GM21526 (cell line): ENCODE measurements at regions not wholly inside any gene's neighbourhood (a gene's known extent, or its start where the extent isn't known, plus 50 kb on each side); places are given as distances from the start of the nearest gene placed in this dataset.
"Not testable (repeated sequence)": the region's sequence is repeated elsewhere in the genome, so short reads cannot be mapped to it uniquely, and the experiment has no call there.

Experiments used
- ATAC-seq: cut with Tn5 transposase; IDR thresholded peaks from one replicate; pipeline ENCODE4 v1.9.1; 2021; ENCODE audit warnings: moderate library complexity; ENCODE audit not compliant: unreplicated experiment, low FRiP score

GRCh38 chr18:22067109-22067508 is 102.3 kb upstream of the GATA6 start:
- no peak for ATAC-seq

DNA sequence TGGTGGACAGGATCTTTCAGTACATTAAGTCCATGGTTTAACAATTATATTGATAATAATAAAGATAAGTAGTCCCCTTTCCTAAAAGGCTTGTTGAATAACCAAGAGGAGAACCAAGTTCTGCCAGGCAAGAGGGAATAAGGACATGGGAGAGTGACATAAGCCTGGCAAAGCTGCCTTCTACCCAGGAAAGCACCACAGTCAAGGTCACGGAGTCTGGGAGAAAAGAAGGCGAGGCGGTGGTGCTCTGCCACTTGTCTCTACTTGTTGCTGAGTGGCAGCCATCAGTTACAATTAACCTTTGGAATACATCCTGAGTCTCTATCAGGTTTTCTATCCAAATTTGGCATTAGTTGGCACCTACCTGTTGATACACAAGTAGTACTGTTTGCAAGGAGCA is 101.7 kb upstream of the GATA6 start:
- no peak for ATAC-seq

- ATAC-seq, result not testable (repeated sequence)
These were observed 100.6 kb upstream of the GATA6 start for GRCh38 chr18:22068784-22069183.

GRCh38 chr18:22069916-22070315 is 99.5 kb upstream of the GATA6 start:
- ATAC-seq, result no peak

DNA sequence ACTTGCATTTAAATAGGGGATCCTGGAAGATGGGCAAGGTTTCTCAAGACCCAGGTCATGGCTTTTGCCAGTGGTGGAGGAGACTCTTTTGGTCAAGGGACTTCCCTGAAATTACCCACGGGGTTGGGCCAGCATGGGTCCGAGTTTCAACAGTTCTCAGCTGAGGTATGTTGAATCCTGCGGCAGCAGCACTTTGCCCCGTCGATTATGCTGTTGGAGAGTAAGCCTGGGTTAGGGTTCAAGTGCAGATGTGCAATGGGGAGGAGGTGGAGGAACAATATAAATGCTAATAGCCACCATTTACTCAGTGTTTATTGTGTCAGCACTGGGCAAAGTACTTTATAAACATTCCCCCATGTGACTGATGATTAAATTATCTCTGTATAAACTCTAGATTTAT is 96.0 kb upstream of the GATA6 start:
- no peak for ATAC-seq

- no peak for ATAC-seq
These were observed 94.9 kb upstream of the GATA6 start for GRCh38 chr18:22074282-22075070.

DNA sequence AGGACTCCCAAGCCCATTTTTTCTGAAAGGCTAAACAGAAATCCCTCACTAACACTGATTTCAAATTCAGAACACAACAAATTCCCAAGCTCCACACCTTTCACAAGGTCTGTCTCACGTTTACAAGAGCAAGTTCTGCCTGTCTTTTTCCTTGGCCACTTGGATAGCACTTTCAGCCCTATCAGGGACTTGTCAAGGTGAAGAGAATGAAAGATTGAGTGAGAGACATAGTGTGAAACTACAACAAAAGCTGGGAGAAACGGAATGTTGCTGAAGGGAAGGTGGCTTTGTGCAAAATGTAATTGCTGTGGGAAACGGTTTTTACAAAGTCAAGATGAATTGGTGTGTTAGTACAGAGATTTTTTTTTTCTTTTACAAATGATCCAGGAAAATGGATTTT is 89.4 kb upstream of the GATA6 start:
- ATAC-seq, result no peak

GRCh38 chr18:22082408-22082807 is 87.0 kb upstream of the GATA6 start:
- ATAC-seq, result no peak

- no peak for ATAC-seq
These were observed 84.8 kb upstream of the GATA6 start for GRCh38 chr18:22084547-22084946.

- no peak for ATAC-seq
These were observed 82.4 kb upstream of the GATA6 start for GRCh38 chr18:22086973-22087372.

DNA sequence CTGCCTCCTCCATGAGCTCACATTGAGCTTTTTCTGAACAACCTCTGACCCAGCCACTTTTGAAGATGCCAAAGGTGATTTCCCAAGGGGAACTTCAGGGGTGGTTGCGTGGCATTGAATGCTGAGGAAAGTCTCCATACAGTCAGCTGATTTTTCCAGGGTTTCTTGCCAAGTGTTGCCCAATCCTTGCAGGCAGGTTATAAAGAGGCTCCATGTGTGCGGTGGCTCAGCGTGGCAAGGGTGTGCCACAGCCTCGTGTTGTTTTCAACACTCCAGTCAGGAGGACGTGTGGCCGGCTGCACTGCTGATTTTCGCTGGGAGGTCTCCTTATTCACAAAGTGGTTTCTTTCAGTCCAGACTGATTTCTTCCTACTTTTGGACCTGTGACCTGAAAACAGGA is 81.4 kb upstream of the GATA6 start:
- no peak for ATAC-seq

GRCh38 chr18:22088996-22089640 is 80.3 kb upstream of the GATA6 start:
- ATAC-seq, result no peak

DNA sequence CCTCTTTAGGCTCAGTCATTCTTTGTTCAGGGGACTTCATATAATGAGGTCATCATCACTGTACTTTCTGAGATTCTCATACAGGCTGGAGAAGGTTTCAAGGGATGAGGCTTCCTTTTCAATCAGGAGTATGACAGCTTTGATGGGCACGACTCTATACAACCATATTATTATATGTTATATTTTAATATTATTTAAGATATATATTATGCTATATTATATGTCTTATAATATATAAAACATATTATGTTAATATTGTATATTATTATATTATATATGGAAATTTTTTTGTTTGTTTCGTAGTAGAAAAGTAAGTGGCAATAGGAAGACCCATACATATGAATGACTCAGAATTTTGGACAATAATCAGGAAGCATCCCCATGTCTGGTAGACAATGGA is 78.0 kb upstream of the GATA6 start:
- no peak for ATAC-seq

- ATAC-seq, result no peak
These were observed 75.5 kb upstream of the GATA6 start for GRCh38 chr18:22093731-22094357.

GRCh38 chr18:22094358-22094734 is 75.0 kb upstream of the GATA6 start:
- no peak for ATAC-seq

GRCh38 chr18:22098563-22098989 is 70.8 kb upstream of the GATA6 start:
- ATAC-seq, result no peak

DNA sequence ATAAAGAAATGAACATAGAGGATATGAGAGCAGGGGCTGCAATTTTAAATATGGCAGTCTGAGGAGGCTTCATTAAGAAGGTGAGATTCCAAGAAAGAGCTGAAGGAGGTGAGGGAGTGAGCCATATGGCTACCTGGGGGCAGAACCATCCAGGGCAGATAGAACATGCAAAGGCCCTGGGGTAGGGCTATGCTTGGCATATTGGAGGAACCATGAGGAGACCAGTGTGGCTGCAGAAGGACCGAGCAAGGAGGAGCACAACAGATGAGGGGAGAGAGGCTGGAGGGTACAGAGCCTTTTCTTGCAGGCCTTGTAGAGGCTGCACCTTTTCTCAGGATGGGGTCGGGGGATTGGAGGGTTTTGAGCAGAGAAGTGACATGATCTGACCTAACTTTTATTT is 69.5 kb upstream of the GATA6 start:
- ATAC-seq, result no peak

GRCh38 chr18:22101731-22102130 is 67.7 kb upstream of the GATA6 start:
- ATAC-seq, result no peak

- ATAC-seq, result no peak
These were observed 66.3 kb upstream of the GATA6 start for GRCh38 chr18:22102953-22103646.

DNA sequence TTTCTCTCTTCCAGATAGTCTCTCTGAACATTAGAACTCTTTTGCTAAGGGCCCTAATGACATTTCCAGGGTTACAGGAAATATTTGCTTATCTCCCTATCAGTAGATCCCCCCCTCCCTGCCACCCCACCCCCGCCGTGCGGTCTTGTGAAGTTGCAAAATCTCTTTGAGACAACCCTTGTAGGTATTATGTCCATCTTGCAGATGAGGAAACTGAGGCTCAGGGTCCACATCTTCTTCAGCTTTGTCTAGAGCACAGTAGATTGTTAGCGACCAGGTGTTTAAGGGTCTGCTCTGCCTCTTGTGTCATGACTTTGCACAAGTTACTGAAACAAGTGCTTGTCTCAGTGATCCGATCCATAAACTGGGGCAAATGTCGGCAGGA is 65.8 kb upstream of the GATA6 start:
- ATAC-seq, result no peak
